Gastrocnemius medialis (tissue), 4 donors: ENCODE measurements at regions not wholly inside any gene's neighbourhood (a gene's known extent, or its start where the extent isn't known, plus 50 kb on each side); places are given as distances from the start of the nearest gene placed in this dataset.

Experiments
- CTCF ChIP-seq, 5 experiments: fragments of 450-650 bp in 3 of 5; fragments of 200-600 bp in 2 of 5; sonication (generic) in 2 of 5; IDR thresholded peaks in 4 of 5; conservative IDR thresholded peaks in 1 of 5; 1 replicate in 4 of 5; 2 replicates in 1 of 5; pipeline ENCODE4 v1.5.1; 2016 to 2019; ENCODE audit warnings: antibody characterized with exemption in 5 of 5, mild to moderate bottlenecking in 3 of 5, moderate library complexity in 3 of 5
- POLR2A ChIP-seq, 2 donors: fragments of 450-650 bp; IDR thresholded peaks; one replicate each; pipeline ENCODE4 v1.6.1; 2017; ENCODE audit warnings: antibody characterized with exemption in 2 of 2, mild to moderate bottlenecking in 2 of 2, moderate library complexity in 2 of 2

- TF ChIP-seq CTCF (IDR thresholded peaks at IDR 0.05 in 4 of 5, conservative IDR thresholded peaks at IDR 0.05 in 1 of 5), result no peak
- TF ChIP-seq POLR2A (IDR thresholded peaks at IDR 0.05), result no peak
These were observed 164.4 kb upstream of the ZNF267 start for GRCh38 chr16:31709181-31709580.
